ENCODE measurements at regions not wholly inside any gene's neighbourhood (a gene's known extent, or its start where the extent isn't known, plus 50 kb on each side); places are given as distances from the start of the nearest gene placed in this dataset.

- TF ChIP-seq CTCF (IDR thresholded peaks at IDR 0.05) (no peak), EP300 (IDR thresholded peaks at IDR 0.05) (no peak), POLR2A (IDR thresholded peaks at IDR 0.05) (no peak), POLR2AphosphoS5 (IDR thresholded peaks at IDR 0.05) (no peak)
These were observed 193.5 kb upstream of the CCDC68 start for GRCh38 chr18:55152801-55153200.
